Trophoblast cell (in vitro differentiated cells and primary cell): ENCODE measurements at regions not wholly inside any gene's neighbourhood (a gene's known extent, or its start where the extent isn't known, plus 50 kb on each side); places are given as distances from the start of the nearest gene placed in this dataset.

ENCODE experiments used
- DNase-seq, 2 donors: peaks; one replicate each; pipeline ENCODE4 v3.0.0-alpha.2; 2016
- H2AFZ ChIP-seq: 2 replicates; pipeline ENCODE4 v1.6.1; 2013; ENCODE audit warnings: low read length, moderate library complexity, mild to moderate bottlenecking; ENCODE audit not compliant: insufficient read depth, poor library complexity
- H2AK5ac ChIP-seq: 2 replicates; pipeline ENCODE4 v1.6.1; 2013; ENCODE audit warnings: mild to moderate bottlenecking, low read length
- H2BK120ac ChIP-seq: 2 replicates; pipeline ENCODE4 v1.6.1; 2013; ENCODE audit warnings: low read length, mild to moderate bottlenecking, moderate library complexity; ENCODE audit not compliant: insufficient read depth, poor library complexity
- H2BK12ac ChIP-seq: 2 replicates; pipeline ENCODE4 v1.6.1; 2013; ENCODE audit warnings: mild to moderate bottlenecking, low read length, moderate library complexity
- H2BK5ac ChIP-seq: 2 replicates; pipeline ENCODE4 v1.6.1; 2013; ENCODE audit warnings: low read length, low read depth, moderate library complexity, mild to moderate bottlenecking; ENCODE audit not compliant: poor library complexity
- H3K14ac ChIP-seq: 2 replicates; pipeline ENCODE4 v1.6.1; 2013; ENCODE audit warnings: mild to moderate bottlenecking, low read length
- H3K18ac ChIP-seq: 2 replicates; pipeline ENCODE4 v1.6.1; 2013; ENCODE audit warnings: mild to moderate bottlenecking, low read length
- H3K23ac ChIP-seq: 2 replicates; pipeline ENCODE4 v1.6.1; 2013; ENCODE audit warnings: low read length
- H3K27ac ChIP-seq: 2 replicates; pipeline ENCODE4 v1.5.1; 2013; ENCODE audit warnings: low read depth, mild to moderate bottlenecking, inconsistent platforms, low read length, moderate library complexity
- H3K27me3 ChIP-seq: 2 replicates; pipeline ENCODE4 v1.6.1; 2013; ENCODE audit warnings: inconsistent platforms, mild to moderate bottlenecking, low read length, moderate library complexity; ENCODE audit not compliant: insufficient read depth
- H3K36me3 ChIP-seq, 2 experiments: 1 replicate in 1 of 2; 2 replicates in 1 of 2; pipeline ENCODE4 v1.6.1; 2013; ENCODE audit warnings: low read length in 2 of 2, mild to moderate bottlenecking in 2 of 2, moderate library complexity in 1 of 2; ENCODE audit not compliant: insufficient read depth in 2 of 2, control insufficient read depth in 1 of 2
- H3K4ac ChIP-seq: 2 replicates; pipeline ENCODE4 v1.6.1; 2013; ENCODE audit warnings: low read depth, mild to moderate bottlenecking, low read length, moderate library complexity
- H3K4me1 ChIP-seq, 2 experiments: 1 replicate in 1 of 2; 2 replicates in 1 of 2; pipeline ENCODE4 v1.6.1; 2013; ENCODE audit warnings: low read length in 2 of 2, mild to moderate bottlenecking in 2 of 2, moderate library complexity in 1 of 2; ENCODE audit not compliant: insufficient read depth in 2 of 2, control insufficient read depth in 1 of 2
- H3K4me2 ChIP-seq: 2 replicates; pipeline ENCODE4 v1.6.1; 2013; ENCODE audit warnings: inconsistent platforms, mild to moderate bottlenecking, low read length, moderate library complexity
- H3K4me3 ChIP-seq: 2 replicates; pipeline ENCODE4 v1.5.1; 2013; ENCODE audit warnings: mild to moderate bottlenecking, low read depth, low read length, inconsistent platforms
- H3K79me1 ChIP-seq: one replicate; pipeline ENCODE4 v1.6.1; 2013; ENCODE audit warnings: low read length
- H3K79me2 ChIP-seq: 2 replicates; pipeline ENCODE4 v1.6.1; 2013; ENCODE audit warnings: low read length, mild to moderate bottlenecking; ENCODE audit not compliant: control insufficient read depth, insufficient read depth, poor library complexity
- H3K9ac ChIP-seq: 2 replicates; pipeline ENCODE4 v1.6.1; 2013; ENCODE audit warnings: mild to moderate bottlenecking, low read length
- H3K9me3 ChIP-seq: 2 replicates; pipeline ENCODE4 v1.6.1; 2013; ENCODE audit warnings: low read depth, mild to moderate bottlenecking, control low read depth, inconsistent platforms, low read length; ENCODE audit not compliant: insufficient read depth
- H4K12ac ChIP-seq: 2 replicates; pipeline ENCODE4 v1.6.1; 2013; ENCODE audit warnings: low read depth, mild to moderate bottlenecking, low read length, moderate library complexity
- H4K8ac ChIP-seq: 2 replicates; pipeline ENCODE4 v1.6.1; 2013; ENCODE audit warnings: low read depth, mild to moderate bottlenecking, low read length, moderate library complexity
- H4K91ac ChIP-seq: one replicate; pipeline ENCODE4 v1.6.1; 2013; ENCODE audit warnings: low read depth, mild to moderate bottlenecking, low read length, moderate library complexity
- WGBS: extraction: QIAGEN DNeasy Blood & Tissue Kit; methylation state at CpG from one replicate; pipeline ENCODE4 v1.1.7; 2013; ENCODE audit warnings: missing lambda C conversion rate; ENCODE audit not compliant: insufficient read length, insufficient coverage; ENCODE audit errors: extremely low coverage; 5-methylcytosine and 5-hydroxymethylcytosine counted together

GRCh38 chr21:32144851-32145250, 134.0 kb downstream of the MIS18A start:
- Histone ChIP-seq H3K9ac (no peak overlapping the region), H4K8ac (no peak overlapping the region), H3K18ac (no peak overlapping the region), H3K27ac (no peak overlapping the region), H3K9me3 (no peaks in the 10 kb centered on the region), H3K27me3 (no peaks in the 10 kb centered on the region), H2AFZ (no peak overlapping the region), H3K4ac (no peak overlapping the region), H3K14ac (no peak overlapping the region), H3K23ac (no peak overlapping the region), H2BK120ac (no peak overlapping the region), H3K4me1 (no peaks in the 10 kb centered on the region), H2BK12ac (no peak overlapping the region), H2BK5ac (no peak overlapping the region), H3K4me3 (no peak overlapping the region), H3K79me2 (no peaks in the 10 kb centered on the region), H3K36me3 (no peaks in the 10 kb centered on the region), H2AK5ac (no peak overlapping the region), H4K91ac (no peak overlapping the region), H3K79me1 (no peaks in the 10 kb centered on the region), H3K4me2 (no peak overlapping the region), H4K12ac (no peak overlapping the region)
- WGBS = no CpG with 5 or more reads among the region's 2 CpGs
- DNase-seq = no peak

DNA sequence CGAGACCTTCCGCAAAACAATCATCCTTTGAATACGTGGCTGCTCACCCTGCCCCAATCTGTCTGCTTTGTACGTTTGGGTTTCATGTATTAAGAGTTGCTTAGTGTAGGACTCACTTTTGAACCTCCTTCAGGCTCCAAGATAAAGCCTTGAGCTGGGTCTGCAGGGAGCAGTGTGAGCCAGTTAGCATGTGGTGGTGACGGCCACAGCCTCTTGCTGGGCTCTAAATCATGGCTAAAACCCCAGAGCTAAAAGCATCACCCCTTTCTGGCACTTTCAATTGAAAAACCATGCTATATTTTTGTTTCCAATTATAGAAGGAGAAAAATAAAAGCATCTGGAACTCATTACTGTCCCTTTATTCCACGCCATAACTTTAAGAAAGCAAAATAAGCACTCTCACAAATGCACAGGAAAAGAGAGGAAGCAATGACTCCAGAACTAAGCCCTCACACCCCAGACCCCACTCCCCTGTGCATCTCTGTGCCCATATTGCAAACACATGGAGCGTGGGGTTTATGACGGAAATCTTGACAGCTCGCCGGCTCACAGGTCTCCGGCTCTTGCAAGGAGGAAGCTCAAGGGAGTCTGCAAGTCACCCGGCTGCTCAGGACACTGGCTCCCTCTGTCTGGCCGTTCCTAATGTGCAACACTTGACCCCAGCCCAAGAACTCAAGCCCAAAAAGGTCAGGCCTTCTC, 135.5 kb downstream of the MIS18A start:
- no peaks in the 10 kb centered on the region for H3K36me3 ChIP-seq
- H3K27me3 ChIP-seq = no peaks in the 10 kb centered on the region
- H3K14ac ChIP-seq = no peak overlapping the region
- H2AK5ac ChIP-seq = no peak overlapping the region
- H4K91ac ChIP-seq = no peak overlapping the region
- no peaks in the 10 kb centered on the region for H3K79me2 ChIP-seq
- no peak overlapping the region for H3K4me2 ChIP-seq
- H3K4ac ChIP-seq = no peak overlapping the region
- H4K8ac ChIP-seq = no peak overlapping the region
- DNase-seq = no peak
- H2AFZ ChIP-seq = no peak overlapping the region
- H3K9ac ChIP-seq = no peak overlapping the region
- no peaks in the 10 kb centered on the region for H3K9me3 ChIP-seq
- no peak overlapping the region for H2BK12ac ChIP-seq
- no peak overlapping the region for H4K12ac ChIP-seq
- H3K79me1 ChIP-seq = no peaks in the 10 kb centered on the region
- no peak overlapping the region for H3K23ac ChIP-seq
- H3K18ac ChIP-seq = no peak overlapping the region
- no peaks in the 10 kb centered on the region for H3K4me1 ChIP-seq
- WGBS = no CpG with 5 or more reads among the region's 13 CpGs
- H3K27ac ChIP-seq = no peak overlapping the region
- no peak overlapping the region for H2BK5ac ChIP-seq
- no peak overlapping the region for H2BK120ac ChIP-seq
- no peak overlapping the region for H3K4me3 ChIP-seq

- Histone ChIP-seq H3K79me2 (no peaks in the 10 kb centered on the region), H2AK5ac (no peak overlapping the region), H3K27ac (no peak overlapping the region), H2AFZ (no peak overlapping the region), H4K12ac (no peak overlapping the region), H3K4me3 (no peak overlapping the region), H4K91ac (no peak overlapping the region), H2BK120ac (no peak overlapping the region), H3K27me3 (no peaks in the 10 kb centered on the region), H3K14ac (no peak overlapping the region), H3K23ac (no peak overlapping the region), H3K4ac (no peak overlapping the region), H3K4me1 (no peaks in the 10 kb centered on the region), H4K8ac (no peak overlapping the region), H3K4me2 (no peak overlapping the region), H3K18ac (no peak overlapping the region), H3K9me3 (no peaks in the 10 kb centered on the region), H3K9ac (no peak overlapping the region), H2BK12ac (no peak overlapping the region), H3K79me1 (no peaks in the 10 kb centered on the region), H2BK5ac (no peak overlapping the region), H3K36me3 (no peaks in the 10 kb centered on the region)
- DNase-seq = no peak
- no CpG with 5 or more reads among the region's 3 CpGs for WGBS
Observed at GRCh38 chr21:32141318-32141633, 137.6 kb downstream of the MIS18A start.

DNA sequence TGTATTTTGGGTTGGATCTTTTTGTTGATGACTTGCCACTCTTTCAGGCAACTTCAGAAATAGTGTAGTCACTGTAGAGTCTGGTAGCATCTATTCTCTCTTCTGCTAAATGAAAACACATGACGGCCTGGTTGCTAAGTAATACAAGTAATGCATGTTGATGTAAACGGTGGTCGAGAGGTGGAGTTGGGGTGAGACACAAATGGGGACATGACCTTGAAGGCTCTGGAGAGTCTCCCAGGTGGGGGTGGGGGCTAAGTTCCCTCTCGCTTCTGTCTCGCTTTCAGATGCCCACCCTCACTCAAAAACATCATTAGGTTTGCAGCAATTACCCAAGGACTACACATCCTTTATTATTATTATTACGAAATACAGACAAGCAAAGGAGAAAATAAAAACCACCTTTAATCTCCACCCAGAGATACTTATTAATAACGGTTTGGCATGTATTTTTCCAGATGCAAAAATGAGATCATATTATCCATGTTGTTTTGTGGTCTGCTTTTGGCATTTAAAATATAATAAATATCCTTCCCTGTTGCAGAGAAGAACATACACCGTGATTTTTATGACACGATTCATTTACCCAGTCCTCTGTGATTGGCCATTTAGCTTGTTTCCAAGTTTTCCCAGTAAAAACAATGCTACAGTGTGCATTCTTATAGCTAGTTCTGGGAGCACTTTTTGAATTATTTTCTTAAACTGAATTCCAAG, 138.1 kb downstream of the MIS18A start:
- Histone ChIP-seq H3K9ac (no peak overlapping the region), H3K79me1 (no peaks in the 10 kb centered on the region), H3K27ac (no peak overlapping the region), H2BK120ac (no peak overlapping the region), H4K91ac (no peak overlapping the region), H3K23ac (no peak overlapping the region), H3K14ac (no peak overlapping the region), H3K4me3 (no peak overlapping the region), H3K18ac (no peak overlapping the region), H2AFZ (no peak overlapping the region), H2BK12ac (no peak overlapping the region), H2BK5ac (no peak overlapping the region), H4K8ac (no peak overlapping the region), H3K79me2 (no peaks in the 10 kb centered on the region), H3K9me3 (no peaks in the 10 kb centered on the region), H3K27me3 (no peaks in the 10 kb centered on the region), H3K4ac (no peak overlapping the region), H3K4me1 (no peaks in the 10 kb centered on the region), H2AK5ac (no peak overlapping the region), H4K12ac (no peak overlapping the region), H3K4me2 (no peak overlapping the region), H3K36me3 (no peaks in the 10 kb centered on the region)
- no peak for DNase-seq
- no CpG with 5 or more reads among the region's 9 CpGs for WGBS
